GM23248 (cell line): ENCODE measurements at regions not wholly inside any gene's neighbourhood (a gene's known extent, or its start where the extent isn't known, plus 50 kb on each side); places are given as distances from the start of the nearest gene placed in this dataset.

Source experiments
- DNase-seq: peaks from one replicate; pipeline ENCODE4 v3.0.0-alpha.2; 2015
- H2AFZ ChIP-seq: fragments of 200-600 bp; sonication (generic); 2 replicates; pipeline ENCODE4 v1.6.1; 2016; ENCODE audit warnings: antibody characterized with exemption
- H3F3A ChIP-seq: fragments of 200-600 bp; sonication (generic); 2 replicates; pipeline ENCODE4 v1.6.1; 2016; ENCODE audit warnings: mild to moderate bottlenecking, antibody characterized with exemption, mixed run types; ENCODE audit not compliant: insufficient read depth
- H3K27ac ChIP-seq: fragments of 200-600 bp; sonication (generic); 2 replicates; pipeline ENCODE4 v1.5.1; 2016; ENCODE audit warnings: mild to moderate bottlenecking
- H3K27me3 ChIP-seq: fragments of 200-600 bp; sonication (generic); replicated peaks from 2 replicates; pipeline ENCODE4 v1.6.1; 2016; ENCODE audit warnings: mild to moderate bottlenecking; ENCODE audit not compliant: insufficient read depth
- H3K36me3 ChIP-seq: fragments of 200-600 bp; sonication (generic); 2 replicates; pipeline ENCODE4 v1.6.1; 2016; ENCODE audit warnings: low read depth, mild to moderate bottlenecking
- H3K4me1 ChIP-seq: fragments of 200-600 bp; sonication (generic); 2 replicates; pipeline ENCODE4 v1.6.1; 2016; ENCODE audit warnings: mild to moderate bottlenecking; ENCODE audit not compliant: insufficient read depth
- H3K4me2 ChIP-seq: fragments of 200-600 bp; sonication (generic); one replicate; pipeline ENCODE4 v1.6.1; 2016; ENCODE audit warnings: mild to moderate bottlenecking; ENCODE audit not compliant: unreplicated experiment
- H3K4me3 ChIP-seq: fragments of 200-600 bp; sonication (generic); 2 replicates; pipeline ENCODE4 v1.5.1; 2016; ENCODE audit warnings: mild to moderate bottlenecking
- H3K79me2 ChIP-seq: fragments of 200-600 bp; sonication (generic); 2 replicates; pipeline ENCODE4 v1.6.1; 2016; ENCODE audit warnings: mild to moderate bottlenecking; ENCODE audit not compliant: insufficient read depth
- H3K9ac ChIP-seq: fragments of 200-600 bp; sonication (generic); 2 replicates; pipeline ENCODE4 v1.6.1; 2016; ENCODE audit warnings: mild to moderate bottlenecking
- H3K9me2 ChIP-seq: fragments of 200-600 bp; sonication (generic); 2 replicates; pipeline ENCODE4 v1.6.1; 2016; ENCODE audit warnings: mixed run types, mild to moderate bottlenecking, moderate library complexity; ENCODE audit not compliant: insufficient read depth
- H3K9me3 ChIP-seq: fragments of 200-600 bp; sonication (generic); one replicate; pipeline ENCODE4 v1.6.1; 2017; ENCODE audit warnings: low read depth
- H4K20me1 ChIP-seq: fragments of 200-600 bp; sonication (generic); 2 replicates; pipeline ENCODE4 v1.6.0; 2016; ENCODE audit not compliant: insufficient read depth
- EZH2 ChIP-seq: fragments of 200-600 bp; sonication (generic); IDR thresholded peaks from 2 replicates; pipeline ENCODE4 v1.6.1; 2018; ENCODE audit warnings: antibody characterized with exemption, mild to moderate bottlenecking; ENCODE audit not compliant: insufficient read depth, poor library complexity, severe bottlenecking
- EZH2phosphoT487 ChIP-seq: fragments of 200-600 bp; sonication (generic); IDR thresholded peaks from 2 replicates; pipeline ENCODE4 v1.6.1; 2018; ENCODE audit warnings: antibody characterized with exemption, moderate library complexity, mild to moderate bottlenecking, low read depth; ENCODE audit not compliant: insufficient read depth
- WGBS, 2 experiments: methylation state at CpG; one replicate each; pipeline ENCODE4 v1.1.6; 2015 to 2017; ENCODE audit warnings: low lambda C conversion rate in 2 of 2, low coverage in 1 of 2; ENCODE audit errors: missing lambda C conversion rate in 2 of 2; 5-methylcytosine and 5-hydroxymethylcytosine counted together
- in situ Hi-C: fragments of 300-500 bp; cut with MboI; formaldehyde crosslinking; loops from 2 replicates; pipeline ENCODE4 v1.15.0; 2020

GRCh38 chr14:104296388-104297312, 158.3 kb downstream of the KIF26A start:
- no peak overlapping the region for H3K9ac ChIP-seq
- no peak for TF ChIP-seq EZH2phosphoT487
- no peaks in the 10 kb centered on the region for H4K20me1 ChIP-seq
- H3F3A ChIP-seq, result no peaks in the 10 kb centered on the region
- H2AFZ ChIP-seq, result no peak overlapping the region
- H3K27me3 ChIP-seq, result no peaks in the 10 kb centered on the region
- no peaks in the 10 kb centered on the region for H3K9me3 ChIP-seq
- H3K4me3 ChIP-seq, result no peak overlapping the region
- in situ Hi-C loops, result no loop called here
- no peaks in the 10 kb centered on the region for H3K4me1 ChIP-seq
- H3K4me2 ChIP-seq, result no peak overlapping the region
- no peak for DNase-seq
- H3K36me3 ChIP-seq, result no peaks in the 10 kb centered on the region
- WGBS, 2 experiments, result 42 to 47% methylated on average over 25 to 26 of the region's 26 CpGs
- H3K9me2 ChIP-seq, result no peaks in the 10 kb centered on the region
- H3K79me2 ChIP-seq, result no peaks in the 10 kb centered on the region
- no peak overlapping the region for H3K27ac ChIP-seq

DNA sequence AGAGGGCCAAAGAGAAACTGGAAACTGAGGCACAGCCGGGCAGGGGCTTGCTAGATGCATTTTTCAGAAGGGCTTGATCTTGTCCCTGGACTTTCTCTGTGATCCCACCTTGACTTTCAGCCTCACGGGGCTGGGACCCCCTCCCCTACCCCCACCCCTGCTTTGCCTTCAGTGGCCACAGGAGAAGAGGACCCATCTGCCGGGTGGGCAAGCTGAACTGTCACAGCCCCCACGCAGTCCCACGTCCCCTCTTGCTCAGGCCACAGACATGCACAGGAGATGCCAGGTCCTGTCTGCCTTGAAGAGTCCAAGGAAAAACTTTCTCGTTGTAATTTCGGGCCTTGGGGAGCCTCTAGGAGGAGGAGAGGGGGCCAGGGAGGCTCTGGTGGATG, 158.9 kb downstream of the KIF26A start:
- no peak overlapping the region for H3K9ac ChIP-seq
- no peak overlapping the region for H3K27ac ChIP-seq
- no peak overlapping the region for H3K4me3 ChIP-seq
- no peak for DNase-seq
- H3K4me1 ChIP-seq, result no peaks in the 10 kb centered on the region
- H3K9me2 ChIP-seq, result no peaks in the 10 kb centered on the region
- no peaks in the 10 kb centered on the region for H3F3A ChIP-seq
- H3K36me3 ChIP-seq, result no peaks in the 10 kb centered on the region
- no peaks in the 10 kb centered on the region for H4K20me1 ChIP-seq
- in situ Hi-C loops, result no loop called here
- no peaks in the 10 kb centered on the region for H3K27me3 ChIP-seq
- H3K4me2 ChIP-seq, result no peak overlapping the region
- no peaks in the 10 kb centered on the region for H3K79me2 ChIP-seq
- H2AFZ ChIP-seq, result no peak overlapping the region
- TF ChIP-seq EZH2 (no peak), EZH2phosphoT487 (no peak)
- no peaks in the 10 kb centered on the region for H3K9me3 ChIP-seq
- 29 to 32% methylated on average over 5 to 7 of the region's 7 CpGs for WGBS, 2 experiments

GRCh38 chr14:104297721-104298401, 159.5 kb downstream of the KIF26A start:
- Histone ChIP-seq H4K20me1 (no peaks in the 10 kb centered on the region), H2AFZ (no peak overlapping the region), H3K4me3 (no peak overlapping the region), H3K9me3 (no peaks in the 10 kb centered on the region), H3K4me2 (no peak overlapping the region), H3K27me3 (no peaks in the 10 kb centered on the region), H3K9ac (no peak overlapping the region), H3K36me3 (no peaks in the 10 kb centered on the region), H3K9me2 (no peaks in the 10 kb centered on the region), H3K4me1 (no peaks in the 10 kb centered on the region), H3K79me2 (no peaks in the 10 kb centered on the region), H3F3A (no peaks in the 10 kb centered on the region), H3K27ac (no peak overlapping the region)
- DNase-seq, result no peak
- TF ChIP-seq EZH2 (no peak), EZH2phosphoT487 (no peak)
- 34 to 44% methylated on average over 10 to 11 of the region's 11 CpGs for WGBS, 2 experiments
- in situ Hi-C loops, result no loop called here

DNA sequence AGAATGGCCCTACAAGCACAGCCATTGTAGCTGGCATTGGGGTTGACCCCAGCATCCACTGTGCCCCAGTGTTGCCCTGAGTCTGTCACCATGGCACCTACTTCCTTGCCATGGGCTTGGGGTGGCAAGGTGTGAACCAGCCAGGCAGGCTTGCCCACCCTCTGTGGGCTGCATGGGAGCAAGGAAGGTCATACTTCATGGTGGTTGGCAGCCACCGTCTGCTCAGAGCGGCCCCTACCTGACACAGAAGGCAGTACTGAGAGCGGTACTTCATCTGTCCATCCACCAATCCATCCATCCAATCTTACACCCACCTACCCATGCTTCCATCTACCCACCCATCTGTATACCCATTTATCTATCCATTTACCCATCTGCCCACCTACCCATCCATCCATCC, 160.1 kb downstream of the KIF26A start:
- Histone ChIP-seq H4K20me1 (no peaks in the 10 kb centered on the region), H3K9me2 (no peaks in the 10 kb centered on the region), H3K9me3 (no peaks in the 10 kb centered on the region), H3K4me1 (no peaks in the 10 kb centered on the region), H3F3A (no peaks in the 10 kb centered on the region), H3K79me2 (no peaks in the 10 kb centered on the region), H3K36me3 (no peaks in the 10 kb centered on the region), H3K9ac (no peak overlapping the region), H3K4me3 (no peak overlapping the region), H3K4me2 (no peak overlapping the region), H2AFZ (no peak overlapping the region), H3K27me3 (no peaks in the 10 kb centered on the region), H3K27ac (no peak overlapping the region)
- DNase-seq, result no peak
- in situ Hi-C loops, result no loop called here
- WGBS, 2 experiments, result 62 to 80% methylated on average over 3 of the region's 3 CpGs
- TF ChIP-seq EZH2 (no peak), EZH2phosphoT487 (no peak)
